ENCODE measurements at regions not wholly inside any gene's neighbourhood (a gene's known extent, or its start where the extent isn't known, plus 50 kb on each side); places are given as distances from the start of the nearest gene placed in this dataset.

DNA sequence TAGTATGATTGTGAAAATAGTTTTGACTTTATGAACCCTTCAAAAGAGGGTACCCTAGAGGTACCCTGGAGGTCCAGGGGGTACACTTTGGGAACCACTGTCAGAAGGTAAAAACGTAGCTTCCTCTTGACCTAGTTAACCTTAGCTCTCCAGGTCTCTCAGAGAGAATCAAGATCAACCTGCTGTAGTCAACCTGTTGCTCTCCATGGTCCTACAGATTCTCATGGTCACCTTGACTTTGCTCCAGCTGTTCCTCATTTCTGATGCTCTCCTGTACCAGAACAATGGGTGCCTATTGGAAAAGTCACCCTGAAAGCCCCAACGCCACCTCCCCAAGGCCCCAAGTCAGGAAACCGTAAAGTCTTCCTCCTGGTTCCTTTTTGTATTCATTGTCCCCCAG, 294.4 kb upstream of the CDH4 start:
- peaks cover 12% of the 10 kb centered on the region for H3K27me3 Mint-ChIP-seq (ENCODE audit: insufficient read depth, low read depth)
- Histone ChIP-seq H3K36me3 (no peaks in the 10 kb centered on the region), H4K20me1 (ENCODE audit: low read depth) (no peaks in the 10 kb centered on the region), H3K9me3 (ENCODE audit: low read depth) (no peaks in the 10 kb centered on the region), H3K9ac (no peak overlapping the region), H2AFZ (replicated peaks) (no peak overlapping the region), H3K27me3 (peaks cover 25% of the 10 kb centered on the region), H3K4me3 (no peak overlapping the region), H3K4me1 (no peaks in the 10 kb centered on the region), H3F3A (ENCODE audit: low read depth) (no peaks in the 10 kb centered on the region), H3K4me2 (no peak overlapping the region), H3K27ac (no peak overlapping the region), H3K79me2 (ENCODE audit: low read depth) (no peaks in the 10 kb centered on the region)
- no peak overlapping the region for H3K4me3 Mint-ChIP-seq
- H3K27ac Mint-ChIP-seq: no peak overlapping the region
- H3K36me3 Mint-ChIP-seq: no peaks in the 10 kb centered on the region
- no peak for TF ChIP-seq EZH2phosphoT487 (IDR thresholded peaks at IDR 0.05)
- DNase-seq (ENCODE audit: low spot score): no peak
- H3K9me3 Mint-ChIP-seq: no peaks in the 10 kb centered on the region
- peaks cover 6% of the 10 kb centered on the region for H3K4me1 Mint-ChIP-seq

DNA sequence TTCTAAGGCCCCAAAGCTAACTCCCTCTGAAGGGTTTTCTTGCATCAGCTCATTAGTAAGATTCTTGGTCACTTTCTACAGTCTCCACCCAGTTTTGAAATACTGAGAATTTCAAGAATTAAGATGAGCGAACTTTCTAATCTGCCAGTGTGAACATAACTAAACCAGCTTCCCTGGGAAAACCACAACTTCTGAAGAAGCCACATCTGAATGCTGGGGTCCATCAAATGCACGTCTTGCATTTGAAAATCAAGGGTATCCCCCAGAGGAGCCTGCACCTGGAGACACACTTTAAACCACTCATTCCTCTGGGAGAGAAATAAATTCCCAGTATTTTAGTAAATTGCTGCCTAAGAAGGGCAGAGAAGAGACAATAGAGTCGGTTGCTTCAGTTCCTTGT, 292.1 kb upstream of the CDH4 start:
- H3K27me3 ChIP-seq: peaks cover 22% of the 10 kb centered on the region
- no peak overlapping the region for H2AFZ ChIP-seq (replicated peaks)
- no peaks in the 10 kb centered on the region for H3K9me3 Mint-ChIP-seq
- H3K4me3 ChIP-seq: no peak overlapping the region
- H3K4me1 Mint-ChIP-seq: no peaks in the 10 kb centered on the region
- H4K20me1 ChIP-seq (ENCODE audit: low read depth): no peaks in the 10 kb centered on the region
- H3K4me2 ChIP-seq: no peak overlapping the region
- no peaks in the 10 kb centered on the region for H3K36me3 Mint-ChIP-seq
- TF ChIP-seq EZH2 (IDR thresholded peaks at IDR 0.05) (no peak), EZH2phosphoT487 (IDR thresholded peaks at IDR 0.05) (no peak)
- TF ChIP-seq, protein P1, sequence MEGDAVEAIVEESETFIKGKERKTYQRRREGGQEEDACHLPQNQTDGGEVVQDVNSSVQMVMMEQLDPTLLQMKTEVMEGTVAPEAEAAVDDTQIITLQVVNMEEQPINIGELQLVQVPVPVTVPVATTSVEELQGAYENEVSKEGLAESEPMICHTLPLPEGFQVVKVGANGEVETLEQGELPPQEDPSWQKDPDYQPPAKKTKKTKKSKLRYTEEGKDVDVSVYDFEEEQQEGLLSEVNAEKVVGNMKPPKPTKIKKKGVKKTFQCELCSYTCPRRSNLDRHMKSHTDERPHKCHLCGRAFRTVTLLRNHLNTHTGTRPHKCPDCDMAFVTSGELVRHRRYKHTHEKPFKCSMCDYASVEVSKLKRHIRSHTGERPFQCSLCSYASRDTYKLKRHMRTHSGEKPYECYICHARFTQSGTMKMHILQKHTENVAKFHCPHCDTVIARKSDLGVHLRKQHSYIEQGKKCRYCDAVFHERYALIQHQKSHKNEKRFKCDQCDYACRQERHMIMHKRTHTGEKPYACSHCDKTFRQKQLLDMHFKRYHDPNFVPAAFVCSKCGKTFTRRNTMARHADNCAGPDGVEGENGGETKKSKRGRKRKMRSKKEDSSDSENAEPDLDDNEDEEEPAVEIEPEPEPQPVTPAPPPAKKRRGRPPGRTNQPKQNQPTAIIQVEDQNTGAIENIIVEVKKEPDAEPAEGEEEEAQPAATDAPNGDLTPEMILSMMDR (IDR thresholded peaks at IDR 0.05): no peak
- no peak overlapping the region for H3K4me3 Mint-ChIP-seq
- no peaks in the 10 kb centered on the region for H3K36me3 ChIP-seq
- no peaks in the 10 kb centered on the region for H3K4me1 ChIP-seq
- H3K27me3 Mint-ChIP-seq (ENCODE audit: insufficient read depth, low read depth): peaks cover 5% of the 10 kb centered on the region
- H3K79me2 ChIP-seq (ENCODE audit: low read depth): no peaks in the 10 kb centered on the region
- DNase-seq (ENCODE audit: low spot score): no peak
- no peak overlapping the region for H3K27ac ChIP-seq
- H3K27ac Mint-ChIP-seq: no peak overlapping the region
- H3K9me3 ChIP-seq (ENCODE audit: low read depth): no peaks in the 10 kb centered on the region
- H3F3A ChIP-seq (ENCODE audit: low read depth): no peaks in the 10 kb centered on the region
- H3K9ac ChIP-seq: no peak overlapping the region

DNA sequence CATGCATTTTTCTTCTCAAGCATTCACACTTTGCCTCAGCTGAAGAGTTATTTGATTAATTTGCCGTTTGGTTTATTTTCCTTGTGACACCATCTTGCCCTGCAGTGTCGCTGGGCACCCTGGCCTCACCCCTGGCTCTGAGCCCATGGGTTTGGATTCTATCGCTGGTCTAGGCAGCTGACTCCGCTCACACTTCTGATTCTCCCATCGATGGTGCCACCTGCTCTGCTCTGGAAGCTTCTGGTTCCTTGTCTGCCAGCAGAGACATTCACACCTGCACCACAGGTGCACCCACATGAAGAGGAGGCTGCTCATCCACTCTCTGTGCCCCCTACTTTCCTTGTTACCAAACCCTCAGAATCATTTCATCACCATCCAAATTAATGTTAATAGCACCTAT, 291.6 kb upstream of the CDH4 start:
- Histone ChIP-seq H4K20me1 (ENCODE audit: low read depth) (no peaks in the 10 kb centered on the region), H3K27me3 (peaks cover 17% of the 10 kb centered on the region), H3F3A (ENCODE audit: low read depth) (no peaks in the 10 kb centered on the region), H3K27ac (no peak overlapping the region), H3K36me3 (no peaks in the 10 kb centered on the region), H3K79me2 (ENCODE audit: low read depth) (no peaks in the 10 kb centered on the region), H3K4me2 (no peak overlapping the region), H2AFZ (replicated peaks) (no peak overlapping the region), H3K9ac (no peak overlapping the region), H3K4me1 (no peaks in the 10 kb centered on the region), H3K4me3 (no peak overlapping the region), H3K9me3 (ENCODE audit: low read depth) (no peaks in the 10 kb centered on the region)
- Mint-ChIP-seq H3K27ac (no peak overlapping the region), H3K36me3 (no peaks in the 10 kb centered on the region), H3K4me1 (no peaks in the 10 kb centered on the region), H3K27me3 (ENCODE audit: insufficient read depth, low read depth) (peaks cover 5% of the 10 kb centered on the region), H3K4me3 (no peak overlapping the region), H3K9me3 (no peaks in the 10 kb centered on the region)
- DNase-seq (ENCODE audit: low spot score): no peak
- TF ChIP-seq EZH2 (IDR thresholded peaks at IDR 0.05) (no peak), EZH2phosphoT487 (IDR thresholded peaks at IDR 0.05) (no peak)
- TF ChIP-seq, protein P1 (IDR thresholded peaks at IDR 0.05): no peak

- no peak overlapping the region for H2AFZ ChIP-seq (replicated peaks)
- no peaks in the 10 kb centered on the region for H3K79me2 ChIP-seq (ENCODE audit: low read depth)
- no peaks in the 10 kb centered on the region for H3K4me1 Mint-ChIP-seq
- no peak overlapping the region for H3K4me2 ChIP-seq
- no peak overlapping the region for H3K27ac Mint-ChIP-seq
- no peaks in the 10 kb centered on the region for H3K9me3 ChIP-seq (ENCODE audit: low read depth)
- H3F3A ChIP-seq (ENCODE audit: low read depth): no peaks in the 10 kb centered on the region
- H3K4me3 Mint-ChIP-seq: no peak overlapping the region
- no peaks in the 10 kb centered on the region for H3K9me3 Mint-ChIP-seq
- no peaks in the 10 kb centered on the region for H3K4me1 ChIP-seq
- no peaks in the 10 kb centered on the region for H3K36me3 ChIP-seq
- H3K4me3 ChIP-seq: no peak overlapping the region
- no peaks in the 10 kb centered on the region for H3K36me3 Mint-ChIP-seq
- no peak for DNase-seq (ENCODE audit: low spot score)
- no peak overlapping the region for H3K27ac ChIP-seq
- H3K9ac ChIP-seq: no peak overlapping the region
- H3K27me3 Mint-ChIP-seq (ENCODE audit: insufficient read depth, low read depth): peaks cover 5% of the 10 kb centered on the region
- H3K27me3 ChIP-seq: peaks cover 8% of the 10 kb centered on the region
- H4K20me1 ChIP-seq (ENCODE audit: low read depth): no peaks in the 10 kb centered on the region
- no peak for TF ChIP-seq EZH2phosphoT487 (IDR thresholded peaks at IDR 0.05)
- no peak for TF ChIP-seq EZH2 (IDR thresholded peaks at IDR 0.05)
- TF ChIP-seq, protein P1 (IDR thresholded peaks at IDR 0.05): no peak
Measured at GRCh38 chr20:60961551-60961950, 290.5 kb upstream of the CDH4 start.
